OCI-LY3 (cell line): ENCODE measurements at regions not wholly inside any gene's neighbourhood (a gene's known extent, or its start where the extent isn't known, plus 50 kb on each side); places are given as distances from the start of the nearest gene placed in this dataset.
"Not testable (repeated sequence)": the region's sequence is repeated elsewhere in the genome, so short reads cannot be mapped to it uniquely, and the experiment has no call there.

Source experiments
- H2AFZ ChIP-seq: fragments of 200-600, 300-600 bp; shearing (Covaris generic); 2 replicates; pipeline ENCODE4 v1.6.0; 2014; ENCODE audit warnings: antibody characterized with exemption, low read depth, low read length
- H3K27ac ChIP-seq: fragments of 200-600, 300-600 bp; sonication (generic); 2 replicates; pipeline ENCODE4 v1.5.1; 2014; ENCODE audit warnings: mild to moderate bottlenecking, low read length, moderate library complexity, mixed read lengths
- H3K27me3 ChIP-seq: fragments of 200-600, 300-600 bp; sonication (generic); 2 replicates; pipeline ENCODE4 v1.6.1; 2014; ENCODE audit warnings: low read depth, low read length, mixed read lengths
- H3K36me3 ChIP-seq: fragments of 200-600, 300-600 bp; sonication (generic); replicated peaks from 2 replicates; pipeline ENCODE3; 2014; ENCODE audit warnings: low read depth, low read length, mixed read lengths
- H3K4me1 ChIP-seq: fragments of 300-600, 200-600 bp; sonication (generic); 2 replicates; pipeline ENCODE4 v1.6.1; 2014; ENCODE audit warnings: low read length, mixed read lengths
- H3K4me2 ChIP-seq: fragments of 200-600, 300-600 bp; sonication (generic); 2 replicates; pipeline ENCODE4 v1.6.1; 2014; ENCODE audit warnings: low read length, mixed read lengths
- H3K4me3 ChIP-seq: fragments of 300-600, 200-600 bp; sonication (generic); 2 replicates; pipeline ENCODE4 v1.5.1; 2014; ENCODE audit warnings: antibody characterized with exemption, mild to moderate bottlenecking, low read length, moderate library complexity
- H3K79me2 ChIP-seq: fragments of 300-600, 200-600 bp; shearing (Covaris generic); 2 replicates; pipeline ENCODE4 v1.6.1; 2014; ENCODE audit warnings: mild to moderate bottlenecking, low read length, mixed read lengths
- H3K9ac ChIP-seq: fragments of 300-600, 200-600 bp; shearing (Covaris generic); 2 replicates; pipeline ENCODE4 v1.6.0; 2014; ENCODE audit warnings: mild to moderate bottlenecking, low read length, moderate library complexity
- H3K9me3 ChIP-seq: fragments of 200-600, 300-600 bp; shearing (Covaris generic); 2 replicates; pipeline ENCODE4 v1.6.1; 2014; ENCODE audit warnings: low read length, mixed read lengths; ENCODE audit not compliant: insufficient read depth
- H4K20me1 ChIP-seq: fragments of 200-600, 300-600 bp; sonication (generic); 2 replicates; pipeline ENCODE4 v1.6.1; 2016; ENCODE audit warnings: low read length, mixed read lengths; ENCODE audit not compliant: insufficient read depth
- EZH2phosphoT487 ChIP-seq: fragments of 200-600 bp; shearing (Covaris generic); IDR thresholded peaks from 2 replicates; pipeline ENCODE4 v1.6.1; 2018; ENCODE audit warnings: antibody characterized with exemption, mixed run types, low read depth
- TF ChIP-seq, protein P1 (sequence below): fragments of 200-600, 300-600 bp; sonication (generic); IDR thresholded peaks from 2 replicates; pipeline ENCODE4 v1.5.1; 2014; ENCODE audit warnings: antibody characterized with exemption, low read length, low read depth

DNA sequence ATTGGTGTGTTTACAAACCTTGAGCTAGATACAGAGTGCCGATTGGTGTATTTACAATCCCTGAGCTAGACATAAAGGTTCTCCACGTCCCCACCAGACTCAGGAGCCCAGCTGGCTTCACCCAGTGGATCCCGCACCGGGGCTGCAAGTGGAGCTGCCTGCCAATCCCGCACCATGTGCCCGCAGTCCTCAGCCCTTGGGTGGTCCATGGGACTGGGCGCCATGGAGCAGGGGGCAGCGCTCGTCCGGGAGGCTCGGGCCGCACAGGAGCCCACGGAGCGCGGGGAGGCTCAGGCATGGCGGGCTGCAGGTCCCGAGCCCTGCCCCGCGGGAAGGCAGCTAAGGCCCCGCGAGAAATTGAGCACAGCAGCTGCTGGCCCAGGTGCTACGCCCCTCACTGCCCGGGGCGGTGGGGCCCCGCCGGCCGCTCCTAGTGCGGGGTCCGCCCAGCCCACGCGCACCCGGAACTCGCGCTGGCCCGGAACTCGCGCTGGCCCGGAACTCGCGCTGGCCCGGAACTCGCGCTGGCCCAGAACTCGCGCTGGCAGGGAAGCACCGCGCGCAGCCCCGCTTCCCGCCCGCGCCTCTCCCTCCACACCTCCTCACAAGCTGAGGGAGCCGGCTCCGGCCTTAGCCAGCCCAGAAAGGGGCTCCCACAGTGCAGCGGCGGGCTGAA is 342.2 kb downstream of the RFPL4B start:
- not testable (repeated sequence) for H3K27me3 ChIP-seq, H3K27ac ChIP-seq, H3K9me3 ChIP-seq, H3K36me3 ChIP-seq, H3K4me3 ChIP-seq, H4K20me1 ChIP-seq, H3K4me1 ChIP-seq, H2AFZ ChIP-seq, H3K4me2 ChIP-seq, H3K9ac ChIP-seq, H3K79me2 ChIP-seq

DNA sequence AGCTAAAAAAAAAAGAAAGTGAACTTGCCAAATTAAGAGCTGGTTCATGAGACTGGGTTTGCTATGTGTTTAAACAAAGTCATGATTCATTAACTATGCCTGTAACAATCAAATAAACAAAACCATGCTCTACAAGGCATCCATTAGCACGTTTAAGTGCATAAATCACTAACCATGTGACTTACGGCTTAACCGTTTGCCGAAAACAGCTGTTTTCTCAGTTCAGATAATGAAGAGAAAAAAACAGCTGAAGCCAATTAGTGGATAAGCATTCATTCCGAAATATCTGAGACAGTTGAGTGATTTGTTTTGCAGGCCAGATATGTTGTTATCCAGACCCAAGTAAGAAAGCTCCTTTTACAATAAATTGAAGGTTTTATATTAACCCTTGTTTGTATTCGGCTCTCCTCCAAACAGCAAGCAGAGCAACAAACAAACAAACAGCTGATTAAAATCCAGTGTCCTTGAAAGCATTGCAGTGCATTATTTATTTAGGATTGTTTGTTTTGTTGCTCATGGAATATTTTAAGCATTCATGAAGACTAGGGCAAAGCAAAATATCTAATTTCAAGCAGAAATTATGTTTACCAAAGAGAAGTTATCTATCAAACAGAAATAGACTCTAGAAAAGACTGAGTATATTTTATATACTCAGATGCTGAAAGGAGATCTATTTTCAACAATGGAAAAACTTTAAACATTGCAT is 343.5 kb downstream of the RFPL4B start:
- Histone ChIP-seq H3K4me2 (no peak overlapping the region), H3K27ac (no peak overlapping the region), H3K9me3 (no peaks in the 10 kb centered on the region), H3K4me1 (no peaks in the 10 kb centered on the region), H3K36me3 (no peaks in the 10 kb centered on the region), H3K79me2 (no peaks in the 10 kb centered on the region), H2AFZ (no peak overlapping the region), H3K4me3 (no peak overlapping the region), H3K9ac (no peak overlapping the region), H4K20me1 (no peaks in the 10 kb centered on the region), H3K27me3 (no peaks in the 10 kb centered on the region)
- TF ChIP-seq, protein P1, sequence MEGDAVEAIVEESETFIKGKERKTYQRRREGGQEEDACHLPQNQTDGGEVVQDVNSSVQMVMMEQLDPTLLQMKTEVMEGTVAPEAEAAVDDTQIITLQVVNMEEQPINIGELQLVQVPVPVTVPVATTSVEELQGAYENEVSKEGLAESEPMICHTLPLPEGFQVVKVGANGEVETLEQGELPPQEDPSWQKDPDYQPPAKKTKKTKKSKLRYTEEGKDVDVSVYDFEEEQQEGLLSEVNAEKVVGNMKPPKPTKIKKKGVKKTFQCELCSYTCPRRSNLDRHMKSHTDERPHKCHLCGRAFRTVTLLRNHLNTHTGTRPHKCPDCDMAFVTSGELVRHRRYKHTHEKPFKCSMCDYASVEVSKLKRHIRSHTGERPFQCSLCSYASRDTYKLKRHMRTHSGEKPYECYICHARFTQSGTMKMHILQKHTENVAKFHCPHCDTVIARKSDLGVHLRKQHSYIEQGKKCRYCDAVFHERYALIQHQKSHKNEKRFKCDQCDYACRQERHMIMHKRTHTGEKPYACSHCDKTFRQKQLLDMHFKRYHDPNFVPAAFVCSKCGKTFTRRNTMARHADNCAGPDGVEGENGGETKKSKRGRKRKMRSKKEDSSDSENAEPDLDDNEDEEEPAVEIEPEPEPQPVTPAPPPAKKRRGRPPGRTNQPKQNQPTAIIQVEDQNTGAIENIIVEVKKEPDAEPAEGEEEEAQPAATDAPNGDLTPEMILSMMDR: no peak
- no peak for TF ChIP-seq EZH2phosphoT487

DNA sequence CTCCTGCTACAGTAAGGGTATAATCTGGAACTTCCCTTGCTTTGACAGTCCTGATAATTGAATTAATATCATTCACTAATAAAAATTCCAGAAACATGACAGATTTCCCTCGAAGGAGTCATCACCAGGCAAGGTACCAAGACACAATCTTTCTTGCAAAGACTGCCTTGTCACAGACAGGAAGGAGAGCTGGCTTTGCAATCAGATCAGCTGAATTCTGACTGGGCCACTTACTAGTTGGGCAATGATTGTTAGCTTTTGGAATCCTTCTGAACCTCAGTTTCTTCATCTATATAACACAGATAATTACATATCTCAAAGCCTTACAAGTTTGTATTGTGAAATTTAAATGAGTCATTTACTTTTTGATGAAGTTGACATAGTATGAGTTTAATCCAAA is 344.2 kb downstream of the RFPL4B start:
- Histone ChIP-seq H3K27ac (no peak overlapping the region), H3K4me2 (no peak overlapping the region), H3K9ac (no peak overlapping the region)

DNA sequence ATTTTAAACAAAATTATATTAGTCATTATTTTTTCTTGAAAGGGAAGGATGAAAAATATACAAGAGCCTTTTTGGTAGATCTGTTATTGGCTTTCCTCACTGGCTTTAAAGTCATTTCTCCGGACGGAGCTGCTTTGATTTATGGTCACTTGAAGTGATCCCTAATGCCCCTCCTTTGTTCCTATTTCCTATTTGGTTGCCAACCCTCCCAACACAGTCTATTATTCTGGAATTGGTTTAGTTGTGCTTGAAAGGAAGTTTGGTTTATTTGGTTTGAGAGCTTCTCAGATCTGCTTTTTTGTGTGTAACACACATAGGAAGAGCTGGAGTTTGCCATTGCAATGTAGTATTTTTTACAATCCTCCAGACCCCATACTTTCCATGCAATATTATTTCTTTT is 347.9 kb downstream of the RFPL4B start:
- TF ChIP-seq, protein P1: no peak
- no peak for TF ChIP-seq EZH2phosphoT487
- Histone ChIP-seq H3K9me3 (no peaks in the 10 kb centered on the region), H3K9ac (no peak overlapping the region), H3K36me3 (no peaks in the 10 kb centered on the region), H3K27ac (no peak overlapping the region), H3K4me1 (no peaks in the 10 kb centered on the region), H3K4me2 (no peak overlapping the region), H3K27me3 (no peaks in the 10 kb centered on the region), H3K4me3 (no peak overlapping the region), H3K79me2 (no peaks in the 10 kb centered on the region), H4K20me1 (no peaks in the 10 kb centered on the region), H2AFZ (no peak overlapping the region)

More for the DNA sequence above, 344.2 kb downstream of the RFPL4B start:
- no peaks in the 10 kb centered on the region for H3K9me3 ChIP-seq
- H2AFZ ChIP-seq: no peak overlapping the region
- no peaks in the 10 kb centered on the region for H3K4me1 ChIP-seq
- no peaks in the 10 kb centered on the region for H4K20me1 ChIP-seq
- TF ChIP-seq EZH2phosphoT487: no peak
- no peaks in the 10 kb centered on the region for H3K36me3 ChIP-seq
- no peak overlapping the region for H3K4me3 ChIP-seq
- no peaks in the 10 kb centered on the region for H3K79me2 ChIP-seq
- H3K27me3 ChIP-seq: no peaks in the 10 kb centered on the region

DNA sequence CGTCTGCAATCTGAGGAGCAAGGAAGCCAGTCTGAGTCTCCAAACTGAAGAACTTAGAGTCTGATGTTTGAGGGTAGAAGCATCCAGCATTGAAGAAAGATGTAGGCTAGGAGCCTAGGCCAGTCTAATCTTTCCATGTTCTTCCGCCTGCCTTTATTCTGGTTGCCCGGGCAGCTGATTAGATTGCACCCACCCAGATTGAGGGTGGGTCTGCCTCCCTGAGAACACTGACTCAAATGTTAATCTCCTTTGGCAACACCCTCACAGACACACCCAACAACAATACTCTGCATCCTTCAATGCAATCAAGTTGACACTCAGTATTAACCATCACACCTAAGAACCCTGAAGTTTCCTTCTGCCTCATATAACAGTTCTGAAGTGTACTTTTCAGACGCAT is 350.1 kb downstream of the RFPL4B start:
- H3K36me3 ChIP-seq: no peaks in the 10 kb centered on the region
- TF ChIP-seq, protein P1: no peak
- TF ChIP-seq EZH2phosphoT487: no peak
- no peaks in the 10 kb centered on the region for H3K79me2 ChIP-seq
- H3K9me3 ChIP-seq: no peaks in the 10 kb centered on the region
- no peaks in the 10 kb centered on the region for H3K27me3 ChIP-seq
- H3K4me2 ChIP-seq: no peak overlapping the region
- H3K4me3 ChIP-seq: no peak overlapping the region
- H3K4me1 ChIP-seq: no peaks in the 10 kb centered on the region
- no peak overlapping the region for H2AFZ ChIP-seq
- no peak overlapping the region for H3K9ac ChIP-seq
- H3K27ac ChIP-seq: no peak overlapping the region
- no peaks in the 10 kb centered on the region for H4K20me1 ChIP-seq
